GM18858 (cell line): ENCODE measurements at regions not wholly inside any gene's neighbourhood (a gene's known extent, or its start where the extent isn't known, plus 50 kb on each side); places are given as distances from the start of the nearest gene placed in this dataset.
A peak's percentile ranks its signal among the peaks of the same experiment; 100 is the strongest.

ENCODE experiments used
- ATAC-seq: cut with Tn5 transposase; IDR thresholded peaks from one replicate; pipeline ENCODE4 v1.9.1; 2021; ENCODE audit not compliant: unreplicated experiment

DNA sequence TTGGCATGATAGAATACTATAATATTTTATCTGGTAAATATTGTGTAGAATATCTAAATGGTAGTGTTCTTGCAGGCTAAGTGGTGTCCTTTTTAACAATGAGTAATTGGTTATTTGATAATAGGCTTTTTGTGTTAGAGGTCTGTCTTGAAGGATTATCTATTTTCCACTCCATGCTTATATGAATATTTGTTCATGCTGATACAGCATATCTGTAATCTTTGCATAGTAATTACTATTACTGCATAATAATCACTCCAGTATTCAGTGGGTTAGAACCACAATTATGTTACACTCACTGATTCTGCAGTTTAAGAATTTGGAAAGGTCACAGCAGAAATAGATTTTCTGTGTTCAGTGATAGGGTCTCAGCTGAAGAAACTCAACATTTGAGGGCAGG, 1229.9 kb downstream of the MAT2B start:
- no peak for ATAC-seq

DNA sequence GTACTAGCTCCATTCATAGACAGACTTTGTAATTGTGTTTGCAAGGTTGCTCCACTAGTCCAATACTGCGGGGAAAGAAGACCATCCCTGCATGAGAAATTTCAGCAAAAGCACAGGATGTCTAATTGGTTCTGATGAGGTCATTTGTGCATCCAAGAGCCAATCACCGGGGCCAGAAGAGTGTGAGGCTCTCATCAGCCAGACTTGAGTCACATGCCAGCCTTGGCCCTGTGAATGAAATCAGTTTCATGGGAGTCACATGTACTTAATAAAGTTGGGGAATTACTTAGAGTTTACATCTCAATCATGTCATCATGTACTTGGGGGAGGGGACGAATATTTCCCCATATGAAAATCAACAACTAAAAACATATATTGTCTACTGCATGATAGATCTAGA, 1236.0 kb downstream of the MAT2B start:
- ATAC-seq = no peak

DNA sequence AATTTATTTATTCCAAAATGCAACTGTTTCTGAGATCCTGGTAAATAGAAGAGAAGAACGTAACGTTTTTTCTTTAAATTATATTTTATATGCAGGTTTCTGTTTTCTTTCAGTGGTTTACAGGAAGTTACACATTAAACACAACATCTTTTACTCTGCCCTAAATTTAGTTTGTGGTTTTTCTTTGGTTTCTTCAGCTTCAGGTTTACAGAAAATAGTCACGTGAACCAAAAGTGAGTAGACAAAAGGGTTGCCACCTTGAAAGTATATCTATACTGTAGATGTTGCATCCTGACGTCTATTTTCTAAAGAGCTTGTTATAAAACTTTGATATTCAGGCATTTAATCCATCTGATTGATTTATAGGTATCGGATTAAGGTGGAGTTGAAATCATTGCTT, 1236.6 kb downstream of the MAT2B start:
- ATAC-seq = peak; percentile 94

DNA sequence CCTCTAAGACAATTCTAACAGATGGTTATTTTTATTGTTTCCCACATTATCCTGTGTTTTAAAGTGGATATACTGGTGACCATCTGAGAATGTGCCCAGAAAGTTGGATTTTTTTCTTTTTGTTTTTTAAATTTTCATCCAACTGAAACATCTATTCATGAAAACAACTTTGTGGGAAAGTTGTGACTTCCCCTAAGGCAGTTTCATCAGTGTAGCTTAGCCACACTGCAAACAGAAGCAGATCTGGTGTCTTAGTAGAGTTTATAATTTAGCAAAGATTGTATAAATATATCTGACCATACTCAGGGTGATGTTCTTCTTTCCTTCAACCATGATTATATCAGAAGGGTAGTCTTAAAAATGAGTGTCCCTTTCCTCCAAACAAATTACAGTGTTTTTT, 1241.3 kb downstream of the MAT2B start:
- no peak for ATAC-seq

DNA sequence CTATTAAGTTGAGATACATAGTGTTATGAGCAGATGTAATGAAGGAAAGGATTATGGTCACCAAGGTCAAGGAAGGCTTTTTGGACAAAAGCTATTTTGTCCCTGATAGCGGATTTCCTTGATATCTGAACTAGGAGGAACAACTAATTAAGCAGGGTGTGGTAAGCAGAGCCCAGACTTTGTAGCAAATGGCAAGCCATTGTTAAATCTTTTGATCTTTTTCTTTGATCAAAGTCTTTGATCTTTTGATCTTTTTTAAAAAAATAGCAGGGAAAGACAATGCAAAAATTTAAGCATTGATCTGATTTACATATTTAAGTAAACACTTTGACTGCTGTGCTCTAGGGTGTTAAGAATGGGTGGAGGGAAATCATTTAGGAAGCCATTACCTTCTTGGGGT, 1242.0 kb downstream of the MAT2B start:
- ATAC-seq = no peak

DNA sequence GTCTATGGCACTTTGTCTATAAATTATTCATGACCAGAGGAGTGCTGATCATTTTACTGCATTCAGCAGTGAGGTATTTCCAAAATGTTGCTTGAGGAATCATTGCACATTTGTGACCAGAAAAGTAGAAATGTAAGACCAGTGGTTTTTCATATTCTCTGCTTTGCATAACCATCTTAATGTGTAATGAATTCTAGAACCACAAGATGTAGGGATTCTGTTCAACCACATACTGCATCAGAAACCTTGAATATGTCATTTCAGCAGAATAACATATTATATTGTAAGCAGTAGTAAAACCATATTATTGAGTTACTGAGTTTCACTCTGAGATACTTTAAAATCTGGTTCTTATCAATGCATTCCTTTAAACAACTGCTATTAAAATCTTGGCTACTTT, 1243.4 kb downstream of the MAT2B start:
- ATAC-seq = peak; percentile 80

DNA sequence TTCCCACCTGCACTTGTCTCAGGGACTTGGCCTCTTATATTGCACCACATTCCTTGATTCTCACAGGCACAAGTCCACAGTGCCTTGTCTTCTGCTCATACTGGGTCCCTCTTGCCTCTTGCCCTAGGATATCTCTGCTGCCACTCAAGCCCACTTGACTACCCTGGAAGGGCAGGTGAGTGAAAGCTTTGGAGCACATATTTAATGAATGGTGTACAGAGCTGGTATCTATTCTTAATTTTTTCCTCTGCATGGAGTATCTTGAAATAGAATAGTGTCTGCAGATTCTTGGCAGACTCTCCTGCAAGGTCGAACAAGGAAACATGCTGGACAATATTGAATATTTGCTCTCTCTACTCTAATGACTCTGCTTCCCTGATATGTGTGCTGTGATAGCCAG, 1248.0 kb downstream of the MAT2B start:
- no peak for ATAC-seq

DNA sequence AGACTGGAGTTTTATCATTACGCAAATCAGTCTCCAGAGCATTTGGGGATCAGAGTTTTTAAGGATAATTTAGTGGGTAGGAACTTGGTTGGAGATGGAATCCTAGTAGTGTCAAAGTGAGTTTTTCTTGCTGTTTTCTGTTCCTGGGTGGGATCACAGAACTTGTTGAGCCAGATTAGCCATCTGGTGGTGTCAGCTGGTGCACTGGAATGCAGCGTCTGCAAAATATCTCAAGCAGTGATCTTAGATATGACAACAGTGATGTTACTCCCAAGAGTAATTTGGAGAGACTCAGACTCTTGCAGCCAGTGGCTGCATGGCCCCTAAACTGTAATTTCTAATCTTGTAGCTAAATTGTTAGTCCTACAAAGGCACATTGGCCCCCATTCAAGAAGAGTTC, 1257.8 kb downstream of the MAT2B start:
- no peak for ATAC-seq

DNA sequence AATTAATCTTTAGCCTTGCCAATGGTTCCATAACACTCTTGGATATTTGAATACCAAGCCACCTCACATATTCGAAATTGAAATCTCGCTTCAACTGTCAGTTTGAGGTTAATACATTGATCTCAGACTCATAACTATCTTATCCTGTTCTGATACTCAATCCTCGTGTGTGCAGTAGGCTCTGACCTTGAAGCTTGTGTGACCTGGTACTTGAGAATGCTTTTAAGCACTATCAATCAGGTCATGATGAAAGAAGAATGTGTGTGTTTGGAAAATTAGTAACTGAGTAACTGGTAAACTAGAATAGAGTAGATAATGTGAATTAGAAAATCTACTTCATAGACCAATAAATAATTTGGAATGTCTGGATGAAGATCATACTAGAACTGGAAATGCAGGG, 1266.7 kb downstream of the MAT2B start:
- ATAC-seq = no peak

DNA sequence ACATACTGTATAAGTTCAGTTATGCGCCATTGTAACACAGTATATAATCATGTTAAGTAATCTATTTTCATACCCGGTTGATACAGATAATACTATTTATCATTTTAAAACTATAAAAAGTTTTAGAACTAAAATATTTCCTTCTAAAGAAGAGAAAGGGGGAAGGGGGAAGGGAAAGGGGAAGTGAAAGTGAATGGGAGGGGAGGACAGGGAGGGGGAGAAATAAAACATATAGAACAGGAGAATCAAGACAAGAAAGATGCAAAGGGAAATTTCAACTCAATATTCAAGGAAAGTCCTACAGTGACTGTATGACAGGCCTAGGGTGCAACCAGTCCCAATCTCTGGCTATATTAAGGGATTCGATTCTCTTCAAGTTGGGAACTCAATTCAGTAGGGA, 1278.8 kb downstream of the MAT2B start:
- ATAC-seq = no peak

DNA sequence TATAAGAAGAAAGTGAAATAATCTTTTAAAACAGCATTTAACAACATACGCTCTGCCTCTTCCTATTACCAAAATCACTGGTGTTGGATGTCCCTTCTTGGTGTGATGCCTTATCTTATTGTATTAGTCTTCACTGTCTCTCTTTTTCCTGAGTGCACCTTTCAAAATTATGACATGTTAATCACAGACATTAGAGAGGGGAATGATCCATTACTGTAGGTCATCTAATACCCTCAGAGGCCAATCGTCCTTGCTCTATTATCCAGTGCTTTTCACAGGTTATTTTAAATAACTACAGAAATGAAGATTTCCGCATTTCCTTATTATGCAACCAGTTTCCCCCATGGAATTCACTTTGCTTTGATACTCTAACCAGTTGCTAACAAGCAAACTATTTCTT, 1292.7 kb downstream of the MAT2B start:
- ATAC-seq = no peak

DNA sequence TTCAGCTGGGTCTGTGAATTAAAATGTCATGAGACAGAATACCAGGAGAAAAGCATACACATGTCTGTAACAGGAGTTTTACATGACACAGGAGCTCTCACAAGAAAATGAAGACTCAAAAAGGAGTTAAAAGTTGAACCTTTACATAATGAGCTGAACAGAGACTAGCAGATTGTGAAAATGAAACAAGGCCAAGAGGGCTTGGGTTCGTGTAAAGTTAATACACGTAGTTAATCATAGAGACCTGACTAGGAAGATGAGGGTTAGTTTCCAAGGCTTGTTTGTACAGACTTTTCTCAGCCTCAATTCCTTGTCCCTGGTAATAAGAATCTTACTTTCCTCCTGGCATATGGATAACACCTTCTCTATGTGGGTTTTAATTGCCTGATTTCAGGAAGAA, 1294.0 kb downstream of the MAT2B start:
- ATAC-seq = no peak

DNA sequence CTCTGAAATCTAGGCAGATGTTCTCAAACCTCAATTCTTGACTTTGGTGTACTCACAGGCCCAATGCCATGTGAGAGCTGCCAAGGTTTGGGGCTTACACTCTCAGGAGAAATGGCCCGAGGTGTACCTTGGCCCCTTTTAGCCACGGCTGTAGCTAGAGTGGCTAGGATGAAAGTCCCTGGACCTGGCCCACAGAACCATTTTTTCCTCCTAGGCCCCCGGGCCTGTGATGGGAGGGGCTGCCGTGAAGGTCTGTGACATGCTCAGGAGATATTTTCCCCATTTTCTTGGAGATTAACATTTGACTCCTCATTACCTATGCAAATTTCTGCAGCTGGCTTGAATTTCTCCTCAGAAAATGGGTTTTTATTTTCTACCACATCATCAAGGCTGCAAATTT, 1296.5 kb downstream of the MAT2B start:
- ATAC-seq = no peak

DNA sequence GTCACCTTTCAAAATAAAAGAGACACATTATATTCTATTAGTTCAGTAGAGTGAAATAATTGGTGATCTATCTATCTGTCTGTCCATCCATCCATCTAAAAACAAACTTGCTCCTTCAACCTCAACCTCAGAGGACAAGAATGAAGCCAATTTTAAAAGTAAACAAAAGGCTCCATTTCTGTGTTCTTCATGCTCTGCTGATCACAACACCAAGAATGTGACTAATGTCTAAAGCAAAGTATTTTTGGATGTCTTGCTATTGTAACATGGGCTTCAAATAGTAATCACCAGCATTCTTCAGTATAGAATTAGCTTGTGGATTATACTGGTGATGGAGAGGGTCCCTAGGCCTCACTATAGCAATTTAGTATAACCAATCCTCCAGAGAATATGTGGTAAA, 1304.4 kb downstream of the MAT2B start:
- ATAC-seq = peak; percentile 95

DNA sequence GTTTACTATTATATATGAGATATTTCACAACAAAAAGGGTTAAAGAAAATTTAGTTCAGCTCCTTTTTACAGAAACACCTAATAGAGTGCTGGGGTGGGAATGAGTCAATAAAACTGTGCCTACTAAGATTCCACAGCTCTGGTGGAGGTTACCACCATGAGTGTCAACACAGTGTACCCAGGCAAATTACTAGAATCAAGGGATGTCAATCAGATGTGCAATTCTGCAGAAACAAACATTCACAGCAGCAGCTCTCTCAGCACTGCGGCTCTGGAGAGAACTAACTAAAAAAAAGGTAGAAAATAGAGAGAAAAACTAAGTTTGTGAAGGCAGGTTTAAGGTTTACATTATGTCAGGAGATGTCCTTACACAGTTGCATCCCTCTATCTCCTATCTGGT, 1313.0 kb downstream of the MAT2B start:
- no peak for ATAC-seq

DNA sequence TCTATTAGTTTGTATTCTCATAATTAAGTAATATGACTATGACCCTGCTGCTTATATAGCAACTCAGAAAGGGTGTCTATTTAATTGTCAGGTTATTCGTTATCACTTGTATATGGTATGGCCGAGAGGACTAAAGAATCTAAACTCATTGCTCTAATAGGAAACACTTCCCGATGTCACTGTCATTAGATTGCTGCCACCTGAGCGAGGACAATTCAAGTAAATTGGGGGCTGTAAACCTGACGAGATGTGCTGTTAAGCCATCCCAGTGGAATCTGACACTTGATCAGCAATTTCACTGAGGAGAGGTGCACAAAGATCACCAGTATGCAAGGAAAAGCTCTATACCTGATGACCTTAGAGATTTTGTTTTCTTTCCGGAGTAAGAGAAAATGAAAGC, 1319.3 kb downstream of the MAT2B start:
- ATAC-seq = no peak

DNA sequence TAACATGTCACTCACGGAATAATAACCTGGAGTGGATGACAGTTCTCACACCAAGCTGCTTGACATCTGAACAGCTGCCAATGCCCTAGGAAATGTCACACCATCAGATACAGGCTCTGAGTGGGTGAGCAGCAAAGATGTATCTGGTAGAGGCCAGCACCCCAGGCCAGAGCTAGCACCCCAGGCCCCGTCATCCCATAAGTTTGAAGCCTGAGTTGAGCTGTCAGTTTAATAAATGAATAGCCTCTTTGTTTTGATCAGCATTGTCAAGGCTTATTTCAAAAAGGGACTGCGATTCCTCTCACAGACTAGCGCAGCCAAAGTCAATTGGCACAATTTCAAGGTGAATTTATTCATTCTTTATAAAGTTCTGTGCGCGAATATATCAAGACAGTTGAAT, 1327.1 kb downstream of the MAT2B start:
- ATAC-seq = no peak

DNA sequence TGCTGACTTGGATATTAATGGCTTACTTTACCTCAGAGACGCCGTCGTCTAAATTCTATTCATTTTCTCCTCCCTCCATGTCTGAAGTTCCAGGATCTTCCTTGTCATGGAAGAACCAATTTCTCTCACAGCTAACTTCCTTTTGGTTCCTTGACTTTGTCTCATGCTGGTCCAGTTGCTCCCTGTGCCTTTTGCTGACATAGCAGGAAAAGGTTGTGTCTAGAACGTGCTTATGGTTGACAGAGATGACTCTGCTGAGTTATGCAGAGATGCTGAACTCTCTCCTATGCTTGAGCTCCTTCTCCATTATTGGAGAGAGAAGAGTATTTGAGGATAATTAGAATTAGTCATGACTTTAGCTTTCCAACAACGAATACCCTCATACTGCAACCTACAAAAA, 1338.9 kb downstream of the MAT2B start:
- no peak for ATAC-seq

DNA sequence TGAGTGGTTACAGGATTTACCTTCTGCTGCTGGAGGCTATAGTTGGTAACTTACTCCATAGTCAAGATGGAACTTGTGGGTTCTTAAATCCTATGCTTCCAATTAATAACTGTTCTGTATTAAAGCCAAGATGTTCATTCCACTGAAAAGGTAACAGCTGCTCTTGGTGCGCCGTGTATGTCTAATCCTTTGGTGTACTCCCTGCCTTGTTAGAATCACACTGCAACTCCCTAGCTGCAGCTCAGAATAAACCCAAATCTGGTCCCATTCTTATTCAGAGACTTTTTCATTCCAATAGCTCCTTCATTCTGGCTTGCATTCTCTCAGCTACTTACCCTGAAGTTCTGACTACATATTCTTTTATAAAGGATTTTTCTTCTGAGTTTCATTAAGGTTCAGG, 1355.5 kb downstream of the MAT2B start:
- no peak for ATAC-seq

DNA sequence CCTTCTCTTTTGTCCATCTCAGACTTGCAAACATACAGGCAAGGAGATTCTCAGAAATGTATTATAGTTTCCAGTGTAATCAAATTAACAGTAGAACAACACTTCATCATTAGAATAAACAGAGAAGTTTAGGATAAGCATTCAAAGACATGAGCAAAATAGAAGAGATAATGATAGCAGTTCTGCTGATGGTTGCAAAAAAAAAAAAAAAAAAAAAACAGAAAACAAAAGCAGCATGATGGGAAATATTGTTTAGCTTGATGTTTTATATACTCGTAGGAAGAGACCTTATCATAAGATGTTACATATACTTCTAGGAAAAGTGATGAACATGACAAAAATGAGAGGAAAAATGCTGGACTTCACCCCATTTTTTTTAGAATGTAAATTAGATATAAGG, 1356.2 kb downstream of the MAT2B start:
- ATAC-seq = no peak

DNA sequence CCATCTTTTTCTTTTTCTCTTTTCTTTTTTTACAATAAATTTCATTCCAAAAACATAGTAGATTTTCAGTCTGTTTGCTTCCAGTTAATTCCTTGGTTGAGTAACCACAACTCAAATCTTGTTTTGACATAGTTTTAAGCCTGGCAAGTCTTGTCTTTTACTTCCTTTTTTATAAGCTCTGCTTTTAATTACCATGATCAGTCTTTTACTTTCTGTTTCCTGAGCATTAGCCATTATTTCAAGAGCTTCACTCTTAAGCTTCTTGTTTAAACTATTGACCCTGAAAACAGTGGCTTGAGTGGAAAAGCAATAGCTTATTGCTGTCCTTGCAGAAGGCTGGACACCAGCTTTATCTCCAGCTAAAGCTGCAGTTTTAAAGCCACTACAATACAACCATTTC, 1363.3 kb downstream of the MAT2B start:
- peak; percentile 56 for ATAC-seq

DNA sequence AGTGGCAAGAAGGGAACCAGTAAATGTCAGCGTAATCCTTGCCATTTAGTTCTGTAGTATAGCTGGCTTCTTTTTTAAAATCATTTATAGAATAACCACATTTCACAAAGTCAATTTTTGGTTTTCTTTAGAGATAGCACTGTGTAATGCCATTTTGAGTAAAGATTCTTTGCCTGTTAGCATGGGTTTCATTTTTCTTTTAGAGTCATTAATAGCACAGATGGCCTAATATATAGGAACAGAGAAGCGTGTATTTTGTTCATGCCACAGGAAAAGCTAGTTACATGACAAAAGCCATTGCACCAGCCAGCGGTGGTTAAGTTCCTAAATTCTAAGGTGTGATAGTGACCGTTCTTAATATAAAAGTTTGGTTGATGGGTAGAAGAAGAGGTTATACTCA, 1363.9 kb downstream of the MAT2B start:
- ATAC-seq = peak; percentile 18

DNA sequence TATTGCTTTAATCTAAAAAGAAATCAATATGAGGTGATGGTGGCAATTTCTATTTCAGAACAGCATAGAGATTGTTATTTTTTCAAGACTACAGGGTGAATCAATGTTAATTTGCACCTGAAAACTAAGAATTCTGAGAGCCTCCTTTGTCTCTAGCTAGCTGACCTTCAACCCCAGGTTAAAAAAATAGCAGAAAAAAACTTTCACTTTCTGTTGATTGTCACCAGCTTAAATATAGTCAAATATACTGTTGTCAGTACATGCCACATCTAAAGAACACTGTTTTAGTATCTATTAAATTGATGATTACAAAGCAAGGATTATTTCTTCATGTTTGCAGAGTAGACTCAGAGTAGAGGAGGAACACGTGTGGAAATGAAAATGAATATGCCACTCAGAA, 1371.4 kb downstream of the MAT2B start:
- no peak for ATAC-seq

DNA sequence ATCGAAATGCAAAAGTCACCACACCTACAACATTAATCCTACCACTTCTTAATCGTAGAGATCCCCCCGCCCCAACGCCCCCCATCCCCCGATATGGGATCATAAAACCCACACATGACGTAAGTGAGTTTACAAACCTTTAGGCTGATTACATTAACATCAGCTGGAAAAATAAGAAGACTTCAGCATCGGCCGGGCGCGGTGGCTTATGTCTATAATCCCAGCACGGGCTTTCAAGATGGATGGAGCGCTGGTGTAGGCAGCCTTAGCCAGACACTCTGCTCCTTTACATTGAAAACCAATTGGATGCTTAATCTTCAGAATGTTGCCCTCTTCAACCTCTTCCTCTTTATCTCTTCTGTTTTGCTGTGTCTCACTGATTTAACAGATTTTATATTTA, 1376.0 kb downstream of the MAT2B start:
- no peak for ATAC-seq
